Stomach (tissue), 8 donors: ENCODE measurements at regions not wholly inside any gene's neighbourhood (a gene's known extent, or its start where the extent isn't known, plus 50 kb on each side); places are given as distances from the start of the nearest gene placed in this dataset.

ENCODE experiments used
- DNase-seq, 2 donors: peaks; one replicate each; pipeline versions ENCODE4 v3.0.0 to v3.0.0-alpha.2; 2013 to 2019
- H3K27ac ChIP-seq, 5 donors: fragments of 200-600 bp in 4 of 5; sonication (generic) in 4 of 5; one replicate each; pipeline ENCODE4 v1.5.1; 2013 to 2019; ENCODE audit warnings: mild to moderate bottlenecking in 1 of 5, moderate library complexity in 1 of 5
- H3K27me3 ChIP-seq, 3 donors: fragments of 200-600 bp; sonication (generic); one replicate each; pipeline ENCODE4 v1.5.1; 2017 to 2019; ENCODE audit warnings: mixed run types in 1 of 3
- H3K36me3 ChIP-seq, 4 donors: fragments of 200-600 bp; sonication (generic); 1 replicate in 3 of 4; 2 replicates in 1 of 4; pipeline ENCODE4 v1.5.1; 2016 to 2019
- H3K4me1 ChIP-seq, 4 donors: fragments of 200-600 bp; sonication (generic); one replicate each; pipeline ENCODE4 v1.5.1; 2016 to 2019
- H3K4me3 ChIP-seq, 4 donors: fragments of 200-600 bp; sonication (generic) in 3 of 4; one replicate each; pipeline ENCODE4 v1.5.1; 2016 to 2019; ENCODE audit warnings: mild to moderate bottlenecking in 1 of 4
- H3K9me3 ChIP-seq, 4 donors: fragments of 200-600 bp; sonication (generic); one replicate each; pipeline ENCODE4 v1.5.1; 2016 to 2019
- CTCF ChIP-seq, 7 experiments: fragments of 450-650 bp in 4 of 7; fragments of 200-600 bp in 3 of 7; sonication (generic) in 3 of 7; IDR thresholded peaks; one replicate each; pipeline ENCODE4 v1.5.1; 2016 to 2019; ENCODE audit warnings: antibody characterized with exemption in 7 of 7, control low read depth in 2 of 7, mild to moderate bottlenecking in 1 of 7
- EP300 ChIP-seq: sonication (generic); formaldehyde crosslinking; IDR thresholded peaks from one replicate; pipeline ENCODE4 v1.6.1; 2017; ENCODE audit warnings: antibody characterized with exemption
- POLR2A ChIP-seq, 4 donors: fragments of 450-650 bp; IDR thresholded peaks; one replicate each; pipeline ENCODE4 v1.6.1; 2016; ENCODE audit warnings: antibody characterized with exemption in 4 of 4, control low read depth in 2 of 4, mild to moderate bottlenecking in 1 of 4, moderate library complexity in 1 of 4
- POLR2AphosphoS5 ChIP-seq, 3 donors: sonication (generic); formaldehyde crosslinking; IDR thresholded peaks; one replicate each; pipeline ENCODE4 v1.6.1; 2016; ENCODE audit warnings: antibody characterized with exemption in 3 of 3
- WGBS, 5 donors: extraction: QIAGEN DNeasy Blood & Tissue Kit in 3 of 5; methylation state at CpG; one replicate each; pipeline versions ENCODE4 v1.1.5 to v1.1.7; 2013 to 2018; 5-methylcytosine and 5-hydroxymethylcytosine counted together
- intact Hi-C: fragments of 100-400 bp; cut with DNase I; formaldehyde crosslinking; loops from one replicate; pipeline ENCODE4 v1.15.1; 2023; ENCODE audit warnings: low total_unique reads
- donor health status: healthy with polysubstance abuse.
- donor health status: Bipolar disorder and iron deficiency.
- donor health status: healthy.

- H3K4me3 ChIP-seq = no peak overlapping the region
- H3K27me3 ChIP-seq = no peaks in the 10 kb centered on the region
- intact Hi-C loops = no loop called here
- H3K4me1 ChIP-seq = no peaks in the 10 kb centered on the region
- no peak overlapping the region for H3K27ac ChIP-seq
- no peaks in the 10 kb centered on the region for H3K36me3 ChIP-seq
- no peaks in the 10 kb centered on the region for H3K9me3 ChIP-seq
- WGBS, 5 donors = 50 to 64% (median 59%) methylated on average over 2 of the region's 2 CpGs
- TF ChIP-seq CTCF (IDR thresholded peaks at IDR 0.05) = no peak
- TF ChIP-seq POLR2AphosphoS5 (IDR thresholded peaks at IDR 0.05) = no peak
- no peak for TF ChIP-seq EP300
- no peak for TF ChIP-seq POLR2A (IDR thresholded peaks at IDR 0.05)
- no peak for DNase-seq
Measured at GRCh38 chr2:104040771-104041170, 813.1 kb upstream of the POU3F3 start.

- H3K27me3 ChIP-seq = no peaks in the 10 kb centered on the region
- H3K4me1 ChIP-seq = no peaks in the 10 kb centered on the region
- no peaks in the 10 kb centered on the region for H3K36me3 ChIP-seq
- no peaks in the 10 kb centered on the region for H3K9me3 ChIP-seq
- TF ChIP-seq POLR2AphosphoS5 (IDR thresholded peaks at IDR 0.05) = no peak
- no peak for TF ChIP-seq CTCF (IDR thresholded peaks at IDR 0.05)
- no peak for TF ChIP-seq EP300
- no peak for TF ChIP-seq POLR2A (IDR thresholded peaks at IDR 0.05)
- DNase-seq = no peak
- no peak overlapping the region for H3K27ac ChIP-seq
- intact Hi-C loops = no loop called here
- H3K4me3 ChIP-seq = no peak overlapping the region
Measured at GRCh38 chr2:104041351-104041750, 812.6 kb upstream of the POU3F3 start.

- Histone ChIP-seq H3K36me3 (no peaks in the 10 kb centered on the region), H3K27me3 (no peaks in the 10 kb centered on the region), H3K4me1 (no peaks in the 10 kb centered on the region), H3K4me3 (no peak overlapping the region), H3K9me3 (no peaks in the 10 kb centered on the region), H3K27ac (no peak overlapping the region)
- intact Hi-C loops = no loop called here
- DNase-seq = no peak
- WGBS, 5 donors = 44 to 61% (median 50%) methylated on average over 8 of the region's 8 CpGs
- TF ChIP-seq EP300 (no peak), POLR2AphosphoS5 (IDR thresholded peaks at IDR 0.05) (no peak), POLR2A (IDR thresholded peaks at IDR 0.05) (no peak), CTCF (IDR thresholded peaks at IDR 0.05) (no peak)
Measured at GRCh38 chr2:104043864-104044263, 810.1 kb upstream of the POU3F3 start.

GRCh38 chr2:104045071-104045470 lies 808.8 kb upstream of the POU3F3 start:
- no peak for DNase-seq
- Histone ChIP-seq H3K4me1 (no peaks in the 10 kb centered on the region), H3K27me3 (no peaks in the 10 kb centered on the region), H3K27ac (no peak overlapping the region), H3K36me3 (no peaks in the 10 kb centered on the region), H3K4me3 (no peak overlapping the region), H3K9me3 (no peaks in the 10 kb centered on the region)
- WGBS, 5 donors = 90 to 98% (median 96%) methylated on average over 5 of the region's 5 CpGs
- intact Hi-C loops = no loop called here
- TF ChIP-seq EP300 (no peak), POLR2AphosphoS5 (IDR thresholded peaks at IDR 0.05) (no peak), CTCF (IDR thresholded peaks at IDR 0.05) (no peak), POLR2A (IDR thresholded peaks at IDR 0.05) (no peak)
